UCSD-AML1 (cell line): ENCODE measurements at regions not wholly inside any gene's neighbourhood (a gene's known extent, or its start where the extent isn't known, plus 50 kb on each side); places are given as distances from the start of the nearest gene placed in this dataset.

Experiments used
- DNase-seq: peaks from one replicate; lab custom pipeline; 2025; ENCODE audit not compliant: unreplicated experiment; lab: John Stamatoyannopoulos, UW

GRCh38 chr18:30562231-30562630 is 480.3 kb downstream of the DSC3 start:
- no peak for DNase-seq

- DNase-seq: no peak
Measured at GRCh38 chr18:30556112-30556511, 486.4 kb downstream of the DSC3 start.

- DNase-seq: no peak
Measured at GRCh38 chr18:30545393-30545792, 497.1 kb downstream of the DSC3 start.

GRCh38 chr18:30544141-30544540 is 498.4 kb downstream of the DSC3 start:
- no peak for DNase-seq

GRCh38 chr18:30533716-30534115 is 508.8 kb downstream of the DSC3 start:
- DNase-seq: no peak

GRCh38 chr18:30527917-30528316 is 514.6 kb downstream of the DSC3 start:
- DNase-seq: no peak

- DNase-seq: no peak
Measured at GRCh38 chr18:30527226-30527625, 515.3 kb downstream of the DSC3 start.

- DNase-seq: no peak
Measured at GRCh38 chr18:30522288-30522929, 520.1 kb downstream of the DSC3 start.

GRCh38 chr18:30514059-30514458 is 528.5 kb downstream of the DSC3 start:
- DNase-seq: no peak

- no peak for DNase-seq
Measured at GRCh38 chr18:30512872-30513271, 529.7 kb downstream of the DSC3 start.

GRCh38 chr18:30510882-30511281 is 531.7 kb downstream of the DSC3 start:
- no peak for DNase-seq

GRCh38 chr18:30501594-30501993 is 540.9 kb downstream of the DSC3 start:
- no peak for DNase-seq

- DNase-seq: no peak
Measured at GRCh38 chr18:30500240-30500945, 542.1 kb downstream of the DSC3 start.

GRCh38 chr18:30499721-30500120 is 542.8 kb downstream of the DSC3 start:
- DNase-seq: no peak

- no peak for DNase-seq
Measured at GRCh38 chr18:30492552-30493129, 549.9 kb downstream of the DSC3 start.

- no peak for DNase-seq
Measured at GRCh38 chr18:30491815-30492551, 550.6 kb downstream of the DSC3 start.

- no peak for DNase-seq
Measured at GRCh38 chr18:30489890-30490643, 552.5 kb downstream of the DSC3 start.

- no peak for DNase-seq
Measured at GRCh38 chr18:30487962-30488361, 554.6 kb downstream of the DSC3 start.

GRCh38 chr18:30486856-30487255 is 555.7 kb downstream of the DSC3 start:
- no peak for DNase-seq

GRCh38 chr18:30485078-30485477 is 557.5 kb downstream of the DSC3 start:
- DNase-seq: no peak

GRCh38 chr18:30481871-30482270 is 560.7 kb downstream of the DSC3 start:
- no peak for DNase-seq
